ENCODE measurements at regions not wholly inside any gene's neighbourhood (a gene's known extent, or its start where the extent isn't known, plus 50 kb on each side); places are given as distances from the start of the nearest gene placed in this dataset.

- intact Hi-C loops (cut with DNase I): no loop called here
- no peaks in the 10 kb centered on the region for H3K9me3 ChIP-seq
- H3K4me3 ChIP-seq: no peak overlapping the region
- TF ChIP-seq EP300 (IDR thresholded peaks at IDR 0.05): no peak
- no peak for TF ChIP-seq POLR2A (IDR thresholded peaks at IDR 0.05)
- TF ChIP-seq CTCF (IDR thresholded peaks at IDR 0.05): no peak
- no peaks in the 10 kb centered on the region for H3K36me3 ChIP-seq
- no peak overlapping the region for H3K27ac ChIP-seq
- DNase-seq: no peak
- no peaks in the 10 kb centered on the region for H3K4me1 ChIP-seq (ENCODE audit: insufficient read depth)
- no peaks in the 10 kb centered on the region for H3K27me3 ChIP-seq
These were observed 227.9 kb upstream of the DTNA start for GRCh38 chr18:34482204-34482603.

- Histone ChIP-seq H3K4me1 (ENCODE audit: insufficient read depth) (no peaks in the 10 kb centered on the region), H3K9me3 (no peaks in the 10 kb centered on the region), H3K4me3 (no peak overlapping the region), H3K27ac (no peak overlapping the region), H3K27me3 (no peaks in the 10 kb centered on the region), H3K36me3 (no peaks in the 10 kb centered on the region)
- DNase-seq: no peak
- WGBS, 3 donors: 81 to 86% (median 81%) methylated on average over 3 of the region's 3 CpGs
- TF ChIP-seq CTCF (IDR thresholded peaks at IDR 0.05): no peak
- TF ChIP-seq EP300 (IDR thresholded peaks at IDR 0.05): no peak
- no peak for TF ChIP-seq POLR2A (IDR thresholded peaks at IDR 0.05)
- intact Hi-C loops (cut with DNase I): no loop called here
These were observed 226.9 kb upstream of the DTNA start for GRCh38 chr18:34483198-34483597.

GRCh38 chr18:34491719-34492118 lies 218.4 kb upstream of the DTNA start:
- no peak overlapping the region for H3K4me3 ChIP-seq
- H3K27me3 ChIP-seq: no peaks in the 10 kb centered on the region
- no peak for DNase-seq
- H3K27ac ChIP-seq: no peak overlapping the region
- TF ChIP-seq CTCF (IDR thresholded peaks at IDR 0.05) (no peak), EP300 (IDR thresholded peaks at IDR 0.05) (no peak), POLR2A (IDR thresholded peaks at IDR 0.05) (no peak)
- H3K9me3 ChIP-seq: no peaks in the 10 kb centered on the region
- WGBS, 3 donors: 82 to 87% (median 86%) methylated on average over 2 of the region's 2 CpGs
- intact Hi-C loops (cut with DNase I): no loop called here
- H3K4me1 ChIP-seq (ENCODE audit: insufficient read depth): no peaks in the 10 kb centered on the region
- H3K36me3 ChIP-seq: no peaks in the 10 kb centered on the region

- TF ChIP-seq CTCF (IDR thresholded peaks at IDR 0.05) (no peak), POLR2A (IDR thresholded peaks at IDR 0.05) (no peak), EP300 (IDR thresholded peaks at IDR 0.05) (no peak)
- no peak overlapping the region for H3K27ac ChIP-seq
- no peaks in the 10 kb centered on the region for H3K36me3 ChIP-seq
- no peaks in the 10 kb centered on the region for H3K27me3 ChIP-seq
- H3K4me1 ChIP-seq (ENCODE audit: insufficient read depth): no peaks in the 10 kb centered on the region
- H3K9me3 ChIP-seq: no peaks in the 10 kb centered on the region
- no peak overlapping the region for H3K4me3 ChIP-seq
- intact Hi-C loops (cut with DNase I): no loop called here
- DNase-seq: no peak
These were observed 217.4 kb upstream of the DTNA start for GRCh38 chr18:34492652-34493051.

GRCh38 chr18:34493099-34493544 lies 217.0 kb upstream of the DTNA start:
- no peak for TF ChIP-seq EP300 (IDR thresholded peaks at IDR 0.05)
- Histone ChIP-seq H3K4me3 (peak overlapping the region; percentile 36), H3K36me3 (no peaks in the 10 kb centered on the region), H3K27ac (no peak overlapping the region), H3K4me1 (ENCODE audit: insufficient read depth) (no peaks in the 10 kb centered on the region), H3K9me3 (no peaks in the 10 kb centered on the region), H3K27me3 (no peaks in the 10 kb centered on the region)
- 0 to 1% (median 1%) methylated on average over 14 to 18 of the region's 18 CpGs for WGBS, 3 donors
- intact Hi-C loops (cut with DNase I): no loop called here
- DNase-seq: peak; percentile 16 to 62 (median 43)
